ENCODE measurements at regions not wholly inside any gene's neighbourhood (a gene's known extent, or its start where the extent isn't known, plus 50 kb on each side); places are given as distances from the start of the nearest gene placed in this dataset.

DNA sequence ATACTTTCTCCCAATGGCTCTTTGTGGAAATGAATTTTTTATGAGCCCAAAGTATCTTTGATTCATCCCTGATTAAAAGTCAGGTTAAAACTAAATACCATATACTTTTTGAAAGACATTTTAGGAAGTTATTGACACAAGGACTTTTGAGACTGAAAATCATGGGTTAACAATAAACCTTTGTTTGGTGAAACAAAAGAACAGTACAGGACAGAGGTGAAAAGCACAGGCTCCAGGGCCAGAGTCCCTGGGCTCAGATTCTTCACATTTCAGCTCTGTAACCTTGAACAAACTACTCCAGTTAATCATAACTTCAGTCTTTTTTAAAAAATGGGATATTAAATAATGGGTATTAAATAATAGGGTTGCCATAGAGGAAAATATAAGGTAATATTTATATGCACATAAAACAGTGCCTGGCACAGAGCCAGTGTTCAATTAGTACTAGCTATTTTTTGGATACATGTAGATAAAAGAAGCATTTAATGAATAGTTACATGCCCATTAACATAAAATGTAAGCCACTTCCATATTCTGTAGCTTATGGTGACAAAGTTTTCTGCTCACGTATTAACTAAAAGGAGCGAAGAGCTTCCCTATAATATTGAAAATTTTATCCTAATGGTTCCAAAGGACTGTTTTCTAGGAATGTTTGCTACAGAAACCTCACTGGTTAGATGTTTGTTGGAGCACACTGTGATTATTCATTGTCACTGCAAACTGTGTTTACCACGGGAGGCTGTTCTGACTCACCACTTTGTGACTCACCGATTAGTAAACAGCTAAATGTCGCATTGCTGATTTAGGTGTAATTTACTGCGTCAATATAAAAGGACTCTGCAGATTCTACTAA is 255.4 kb downstream of the DAD1 start:
- TF ChIP-seq, protein P1, sequence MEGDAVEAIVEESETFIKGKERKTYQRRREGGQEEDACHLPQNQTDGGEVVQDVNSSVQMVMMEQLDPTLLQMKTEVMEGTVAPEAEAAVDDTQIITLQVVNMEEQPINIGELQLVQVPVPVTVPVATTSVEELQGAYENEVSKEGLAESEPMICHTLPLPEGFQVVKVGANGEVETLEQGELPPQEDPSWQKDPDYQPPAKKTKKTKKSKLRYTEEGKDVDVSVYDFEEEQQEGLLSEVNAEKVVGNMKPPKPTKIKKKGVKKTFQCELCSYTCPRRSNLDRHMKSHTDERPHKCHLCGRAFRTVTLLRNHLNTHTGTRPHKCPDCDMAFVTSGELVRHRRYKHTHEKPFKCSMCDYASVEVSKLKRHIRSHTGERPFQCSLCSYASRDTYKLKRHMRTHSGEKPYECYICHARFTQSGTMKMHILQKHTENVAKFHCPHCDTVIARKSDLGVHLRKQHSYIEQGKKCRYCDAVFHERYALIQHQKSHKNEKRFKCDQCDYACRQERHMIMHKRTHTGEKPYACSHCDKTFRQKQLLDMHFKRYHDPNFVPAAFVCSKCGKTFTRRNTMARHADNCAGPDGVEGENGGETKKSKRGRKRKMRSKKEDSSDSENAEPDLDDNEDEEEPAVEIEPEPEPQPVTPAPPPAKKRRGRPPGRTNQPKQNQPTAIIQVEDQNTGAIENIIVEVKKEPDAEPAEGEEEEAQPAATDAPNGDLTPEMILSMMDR (IDR thresholded peaks at IDR 0.05), result no peak
- TF ChIP-seq POLR2A (IDR thresholded peaks at IDR 0.05), result no peak
